GM23248 (cell line): ENCODE measurements at regions not wholly inside any gene's neighbourhood (a gene's known extent, or its start where the extent isn't known, plus 50 kb on each side); places are given as distances from the start of the nearest gene placed in this dataset.

Experiments used
- EZH2 ChIP-seq: fragments of 200-600 bp; sonication (generic); IDR thresholded peaks from 2 replicates; pipeline ENCODE4 v1.6.1; 2018; ENCODE audit warnings: antibody characterized with exemption, mild to moderate bottlenecking; ENCODE audit not compliant: insufficient read depth, poor library complexity, severe bottlenecking
- EZH2phosphoT487 ChIP-seq: fragments of 200-600 bp; sonication (generic); IDR thresholded peaks from 2 replicates; pipeline ENCODE4 v1.6.1; 2018; ENCODE audit warnings: antibody characterized with exemption, moderate library complexity, mild to moderate bottlenecking, low read depth; ENCODE audit not compliant: insufficient read depth

- TF ChIP-seq EZH2phosphoT487 (no peak), EZH2 (no peak)
These were observed 101.4 kb downstream of the TSEN15 start for GRCh38 chr1:184152974-184153373.
